GM12878 (cell line): ENCODE measurements at regions not wholly inside any gene's neighbourhood (a gene's known extent, or its start where the extent isn't known, plus 50 kb on each side); places are given as distances from the start of the nearest gene placed in this dataset.

Source experiments
- ATF7 ChIP-seq: fragments of 450-650 bp; IDR thresholded peaks from 2 replicates; pipeline ENCODE4 v1.6.1; 2016; ENCODE audit warnings: low read depth, mild to moderate bottlenecking
- BHLHE40 ChIP-seq, 2 experiments: fragments of 450-650 bp in 1 of 2; IDR thresholded peaks; 2 replicates each; pipeline ENCODE4 v1.6.1; 2011 to 2017; ENCODE audit warnings: low read depth in 2 of 2, borderline replicate concordance in 1 of 2, improper control_type of control experiment in 1 of 2, low read length in 1 of 2, mild to moderate bottlenecking in 1 of 2
- CHD4 ChIP-seq: fragments of 200-600 bp; sonication (generic); IDR thresholded peaks from 2 replicates; pipeline ENCODE4 v1.6.1; 2016; ENCODE audit warnings: mild to moderate bottlenecking
- EED ChIP-seq: sonication (generic); IDR thresholded peaks from 2 replicates; pipeline ENCODE4 v1.6.1; 2016; ENCODE audit warnings: antibody characterized with exemption, low read depth
- EP300 ChIP-seq, 2 experiments: fragments of 150-350 bp in 1 of 2; IDR thresholded peaks; 2 replicates each; pipeline ENCODE4 v1.6.1; 2011 to 2012; ENCODE audit warnings: low read depth in 2 of 2, low read length in 2 of 2, borderline replicate concordance in 1 of 2, improper control_type of control experiment in 1 of 2, inconsistent platforms in 1 of 2; ENCODE audit not compliant: control insufficient read depth in 1 of 2
- ETV6 ChIP-seq, 2 experiments: fragments of 450-650 bp in 1 of 2; IDR thresholded peaks in 1 of 2; conservative IDR thresholded peaks in 1 of 2; 2 replicates each; pipeline ENCODE4 v1.6.1; 2014; ENCODE audit warnings: antibody characterized with exemption in 1 of 2, borderline replicate concordance in 1 of 2, low read depth in 1 of 2, mild to moderate bottlenecking in 1 of 2, moderate library complexity in 1 of 2
- HCFC1 ChIP-seq: fragments of 150-350 bp; IDR thresholded peaks from 2 replicates; pipeline ENCODE4 v1.6.1; 2014; ENCODE audit warnings: low read length
- IRF4 ChIP-seq: IDR thresholded peaks from 2 replicates; pipeline ENCODE4 v1.6.1; 2011; ENCODE audit warnings: low read depth, low read length
- MTA3 ChIP-seq: IDR thresholded peaks from 2 replicates; pipeline ENCODE4 v1.6.1; 2012; ENCODE audit warnings: low read length, inconsistent platforms, borderline replicate concordance
- NFIC ChIP-seq: IDR thresholded peaks from 2 replicates; pipeline ENCODE4 v1.6.1; 2012; ENCODE audit warnings: low read depth, mild to moderate bottlenecking, inconsistent platforms, low read length, moderate library complexity
- NFYA ChIP-seq: IDR thresholded peaks from 2 replicates; pipeline ENCODE4 v1.6.1; 2011; ENCODE audit warnings: low read depth, mild to moderate bottlenecking, low read length, improper control_type of control experiment, borderline replicate concordance
- NR2C1 ChIP-seq: fragments of 450-650 bp; IDR thresholded peaks from 2 replicates; pipeline ENCODE4 v1.6.1; 2017; ENCODE audit warnings: antibody characterized with exemption, mild to moderate bottlenecking, moderate library complexity
- NR2C2 ChIP-seq: IDR thresholded peaks from 2 replicates; pipeline ENCODE4 v1.6.1; 2011; ENCODE audit warnings: borderline replicate concordance, low read depth; ENCODE audit not compliant: control insufficient read depth, insufficient read length
- NR2F1 ChIP-seq: fragments of 450-650 bp; conservative IDR thresholded peaks from 2 replicates; pipeline ENCODE4 v1.6.1; 2017; ENCODE audit warnings: mild to moderate bottlenecking
- PML ChIP-seq: IDR thresholded peaks from 2 replicates; pipeline ENCODE4 v1.6.1; 2012; ENCODE audit warnings: low read length, inconsistent platforms
- POU2F2 ChIP-seq: IDR thresholded peaks from 3 replicates; pipeline ENCODE4 v1.6.1; 2011; ENCODE audit warnings: low read depth, mild to moderate bottlenecking, low read length, borderline replicate concordance
- RB1 ChIP-seq: fragments of 450-650 bp; formaldehyde crosslinking; IDR thresholded peaks from 2 replicates; pipeline ENCODE4 v1.6.1; 2017; ENCODE audit warnings: mild to moderate bottlenecking, borderline replicate concordance
- RBBP5 ChIP-seq: fragments of 200-600 bp; sonication (generic); conservative IDR thresholded peaks from 2 replicates; pipeline ENCODE4 v1.6.1; 2016
- SIX5 ChIP-seq: IDR thresholded peaks from 2 replicates; pipeline ENCODE4 v1.6.1; 2011; ENCODE audit warnings: mild to moderate bottlenecking, low read depth, low read length, moderate library complexity; ENCODE audit not compliant: severe bottlenecking
- SMC3 ChIP-seq: IDR thresholded peaks from 2 replicates; pipeline ENCODE4 v1.6.1; 2011; ENCODE audit warnings: low read length, improper control_type of control experiment, borderline replicate concordance
- SP1 ChIP-seq: IDR thresholded peaks from one replicate; pipeline ENCODE4 v1.6.1; 2011; ENCODE audit warnings: low read depth, low read length
- STAT3 ChIP-seq: IDR thresholded peaks from 2 replicates; pipeline ENCODE4 v1.6.1; 2011; ENCODE audit warnings: low read depth, low read length, improper control_type of control experiment
- TCF3 ChIP-seq: IDR thresholded peaks from 2 replicates; pipeline ENCODE4 v1.6.1; 2012; ENCODE audit warnings: low read depth, mild to moderate bottlenecking, low read length, borderline replicate concordance; ENCODE audit not compliant: insufficient read depth
- TCF7 ChIP-seq: IDR thresholded peaks from 2 replicates; pipeline ENCODE4 v1.6.1; 2014; ENCODE audit warnings: antibody characterized with exemption, borderline replicate concordance
- ZZZ3 ChIP-seq: IDR thresholded peaks from 2 replicates; pipeline ENCODE4 v1.6.1; 2011; ENCODE audit warnings: low read depth; ENCODE audit not compliant: control insufficient read depth, insufficient read length
- TF ChIP-seq, protein P1 (sequence below): IDR thresholded peaks from 2 replicates; pipeline ENCODE4 v1.6.1; 2012; ENCODE audit warnings: low read depth, low read length, improper control_type of control experiment
- TF ChIP-seq, protein P2 (sequence below): fragments of 450-650 bp; IDR thresholded peaks from 2 replicates; pipeline ENCODE4 v1.6.1; 2017; ENCODE audit warnings: mild to moderate bottlenecking, moderate library complexity
- TF ChIP-seq, protein P3 (sequence below): fragments of 450-650 bp; IDR thresholded peaks from 2 replicates; pipeline ENCODE4 v1.6.1; 2016; ENCODE audit warnings: mild to moderate bottlenecking

DNA sequence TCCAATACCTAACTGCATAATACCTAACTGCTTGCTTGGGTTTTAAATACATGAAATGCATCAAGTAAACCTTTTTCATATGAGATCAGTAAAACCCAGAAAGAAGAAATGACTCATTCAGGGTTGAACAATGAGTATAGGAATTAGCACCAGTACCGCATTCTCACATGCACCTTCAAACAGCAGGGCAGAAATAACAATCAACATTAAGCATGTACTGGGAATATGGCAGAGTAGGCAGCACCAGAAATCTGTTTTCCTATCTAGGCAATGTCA is 850.3 kb upstream of the SORCS1 start (continued):
- TF ChIP-seq NR2C1 (no peak), NFIC (peak; percentile 94), POU2F2 (peak; percentile 41; the same call in 1 of the 3 replicates), ZZZ3 (no peak), SIX5 (no peak), STAT3 (no peak; the same call in 1 of the 2 replicates), SP1 (no peak), EP300 (IDR thresholded peaks at IDR 0.05; ENCODE audit: borderline replicate concordance in 1 of 2, control insufficient read depth in 1 of 2, low read depth in 2 of 2, low read length in 2 of 2) (peak; percentile 94 to 98), TCF3 (no peak), NR2F1 (no peak), RBBP5 (no peak), PML (peak; percentile 54; the same call in 1 of the 2 replicates), ETV6 (conservative IDR thresholded peaks at IDR 0.05 in 1 of 2, IDR thresholded peaks at IDR 0.05 in 1 of 2; ENCODE audit: borderline replicate concordance in 1 of 2, low read depth in 1 of 2) (peak in 1 of 2 experiments; percentile 43; a peak in 1 of 4 replicates), TCF7 (peak; percentile 71; the same call in 1 of the 2 replicates), BHLHE40 (IDR thresholded peaks at IDR 0.05; ENCODE audit: borderline replicate concordance in 1 of 2, low read depth in 2 of 2, low read length in 1 of 2) (peak; percentile 96 to 97), NR2C2 (no peak), EED (peak; percentile 70; the same call in 1 of the 2 replicates), RB1 (no peak; the same call in 1 of the 2 replicates), IRF4 (peak; percentile 91), HCFC1 (no peak), NFYA (no peak), MTA3 (peak; percentile 48; the same call in 1 of the 2 replicates), CHD4 (no peak), SMC3 (no peak), ATF7 (peak; percentile 89)
- TF ChIP-seq, protein P1, sequence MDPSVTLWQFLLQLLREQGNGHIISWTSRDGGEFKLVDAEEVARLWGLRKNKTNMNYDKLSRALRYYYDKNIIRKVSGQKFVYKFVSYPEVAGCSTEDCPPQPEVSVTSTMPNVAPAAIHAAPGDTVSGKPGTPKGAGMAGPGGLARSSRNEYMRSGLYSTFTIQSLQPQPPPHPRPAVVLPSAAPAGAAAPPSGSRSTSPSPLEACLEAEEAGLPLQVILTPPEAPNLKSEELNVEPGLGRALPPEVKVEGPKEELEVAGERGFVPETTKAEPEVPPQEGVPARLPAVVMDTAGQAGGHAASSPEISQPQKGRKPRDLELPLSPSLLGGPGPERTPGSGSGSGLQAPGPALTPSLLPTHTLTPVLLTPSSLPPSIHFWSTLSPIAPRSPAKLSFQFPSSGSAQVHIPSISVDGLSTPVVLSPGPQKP, result no peak
- TF ChIP-seq, protein P2, sequence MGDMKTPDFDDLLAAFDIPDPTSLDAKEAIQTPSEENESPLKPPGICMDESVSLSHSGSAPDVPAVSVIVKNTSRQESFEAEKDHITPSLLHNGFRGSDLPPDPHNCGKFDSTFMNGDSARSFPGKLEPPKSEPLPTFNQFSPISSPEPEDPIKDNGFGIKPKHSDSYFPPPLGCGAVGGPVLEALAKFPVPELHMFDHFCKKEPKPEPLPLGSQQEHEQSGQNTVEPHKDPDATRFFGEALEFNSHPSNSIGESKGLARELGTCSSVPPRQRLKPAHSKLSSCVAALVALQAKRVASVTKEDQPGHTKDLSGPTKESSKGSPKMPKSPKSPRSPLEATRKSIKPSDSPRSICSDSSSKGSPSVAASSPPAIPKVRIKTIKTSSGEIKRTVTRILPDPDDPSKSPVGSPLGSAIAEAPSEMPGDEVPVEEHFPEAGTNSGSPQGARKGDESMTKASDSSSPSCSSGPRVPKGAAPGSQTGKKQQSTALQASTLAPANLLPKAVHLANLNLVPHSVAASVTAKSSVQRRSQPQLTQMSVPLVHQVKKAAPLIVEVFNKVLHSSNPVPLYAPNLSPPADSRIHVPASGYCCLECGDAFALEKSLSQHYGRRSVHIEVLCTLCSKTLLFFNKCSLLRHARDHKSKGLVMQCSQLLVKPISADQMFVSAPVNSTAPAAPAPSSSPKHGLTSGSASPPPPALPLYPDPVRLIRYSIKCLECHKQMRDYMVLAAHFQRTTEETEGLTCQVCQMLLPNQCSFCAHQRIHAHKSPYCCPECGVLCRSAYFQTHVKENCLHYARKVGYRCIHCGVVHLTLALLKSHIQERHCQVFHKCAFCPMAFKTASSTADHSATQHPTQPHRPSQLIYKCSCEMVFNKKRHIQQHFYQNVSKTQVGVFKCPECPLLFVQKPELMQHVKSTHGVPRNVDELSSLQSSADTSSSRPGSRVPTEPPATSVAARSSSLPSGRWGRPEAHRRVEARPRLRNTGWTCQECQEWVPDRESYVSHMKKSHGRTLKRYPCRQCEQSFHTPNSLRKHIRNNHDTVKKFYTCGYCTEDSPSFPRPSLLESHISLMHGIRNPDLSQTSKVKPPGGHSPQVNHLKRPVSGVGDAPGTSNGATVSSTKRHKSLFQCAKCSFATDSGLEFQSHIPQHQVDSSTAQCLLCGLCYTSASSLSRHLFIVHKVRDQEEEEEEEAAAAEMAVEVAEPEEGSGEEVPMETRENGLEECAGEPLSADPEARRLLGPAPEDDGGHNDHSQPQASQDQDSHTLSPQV, result no peak
- TF ChIP-seq, protein P3, sequence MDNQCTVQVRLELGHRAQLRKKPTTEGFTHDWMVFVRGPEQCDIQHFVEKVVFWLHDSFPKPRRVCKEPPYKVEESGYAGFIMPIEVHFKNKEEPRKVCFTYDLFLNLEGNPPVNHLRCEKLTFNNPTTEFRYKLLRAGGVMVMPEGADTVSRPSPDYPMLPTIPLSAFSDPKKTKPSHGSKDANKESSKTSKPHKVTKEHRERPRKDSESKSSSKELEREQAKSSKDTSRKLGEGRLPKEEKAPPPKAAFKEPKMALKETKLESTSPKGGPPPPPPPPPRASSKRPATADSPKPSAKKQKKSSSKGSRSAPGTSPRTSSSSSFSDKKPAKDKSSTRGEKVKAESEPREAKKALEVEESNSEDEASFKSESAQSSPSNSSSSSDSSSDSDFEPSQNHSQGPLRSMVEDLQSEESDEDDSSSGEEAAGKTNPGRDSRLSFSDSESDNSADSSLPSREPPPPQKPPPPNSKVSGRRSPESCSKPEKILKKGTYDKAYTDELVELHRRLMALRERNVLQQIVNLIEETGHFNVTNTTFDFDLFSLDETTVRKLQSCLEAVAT, result peak; percentile 52; the same call in 1 of the 2 replicates
